WTC11 (cell line): ENCODE measurements at regions not wholly inside any gene's neighbourhood (a gene's known extent, or its start where the extent isn't known, plus 50 kb on each side); places are given as distances from the start of the nearest gene placed in this dataset.

Experiments
- ATAC-seq: fragments of 200-7000 bp; cut with Tn5 transposase; 2 replicates; pipeline ENCODE4 v1.10.0; 2021; ENCODE audit warnings: mild to moderate bottlenecking, moderate library complexity
- CTCF ChIA-PET: fragments of 300-600 bp; sonication (Branson Sonifier 250); formaldehyde crosslinking; loops from one replicate; lab custom pipeline; 2021; ENCODE audit warnings: antibody characterized with exemption; lab: Charles Lee
- POLR2A ChIA-PET: fragments of 350-600 bp; sonication (Branson Sonifier 250); formaldehyde crosslinking; loops from one replicate; lab custom pipeline; 2021; ENCODE audit warnings: antibody characterized with exemption; lab: Charles Lee
- DNase-seq: peaks from one replicate; pipeline ENCODE4 v3.0.0; 2021; ENCODE audit warnings: low spot score
- H3K27ac Mint-ChIP-seq: 2 replicates; pipeline ENCODE4 v1.8.0; 2021; ENCODE audit warnings: mixed read lengths
- H3K27me3 Mint-ChIP-seq: 2 replicates; pipeline ENCODE4 v1.8.0; 2021; ENCODE audit warnings: low read depth, mild to moderate bottlenecking, moderate library complexity, mixed read lengths
- H3K36me3 Mint-ChIP-seq: 2 replicates; pipeline ENCODE4 v1.8.0; 2021; ENCODE audit warnings: mixed read lengths
- H3K4me1 Mint-ChIP-seq: 2 replicates; pipeline ENCODE4 v1.8.0; 2022; ENCODE audit warnings: mixed read lengths
- H3K4me3 Mint-ChIP-seq: 2 replicates; pipeline ENCODE4 v1.8.0; 2021; ENCODE audit warnings: mild to moderate bottlenecking, moderate library complexity, mixed read lengths
- H3K9me3 Mint-ChIP-seq: 2 replicates; pipeline ENCODE4 v1.8.0; 2021; ENCODE audit warnings: mixed read lengths
- CREM ChIP-seq: sonication (generic); formaldehyde crosslinking; IDR thresholded peaks from 2 replicates; pipeline ENCODE4 v1.8.1; 2022; ENCODE audit warnings: mild to moderate bottlenecking, missing genetic modification reagents, moderate library complexity
- FOXP1 ChIP-seq: sonication (generic); formaldehyde crosslinking; IDR thresholded peaks from 2 replicates; pipeline ENCODE4 v1.8.0; 2022; ENCODE audit warnings: missing genetic modification reagents, mild to moderate bottlenecking, moderate library complexity, borderline replicate concordance
- GTF2I ChIP-seq: fragments of 250-450 bp; sonication (Bioruptor Pico); conservative IDR thresholded peaks from 2 replicates; pipeline ENCODE4 v1.4.0; 2021; ENCODE audit warnings: mild to moderate bottlenecking
- HMGA2 ChIP-seq: fragments of 250-450 bp; sonication (Bioruptor Pico); IDR thresholded peaks from 2 replicates; pipeline ENCODE4 v1.4.0; 2021; ENCODE audit warnings: mild to moderate bottlenecking, moderate library complexity
- RORB ChIP-seq: fragments of 250-450 bp; sonication (Bioruptor Pico); IDR thresholded peaks from 2 replicates; pipeline ENCODE4 v1.9.0; 2021; ENCODE audit warnings: mild to moderate bottlenecking
- SMAD4 ChIP-seq: sonication (generic); formaldehyde crosslinking; IDR thresholded peaks from 2 replicates; pipeline ENCODE4 v1.8.0; 2022; ENCODE audit warnings: mild to moderate bottlenecking, missing genetic modification reagents
- TCF7 ChIP-seq: sonication (generic); formaldehyde crosslinking; IDR thresholded peaks from 2 replicates; pipeline ENCODE4 v1.8.0; 2022; ENCODE audit warnings: mild to moderate bottlenecking, low read depth, missing genetic modification reagents, moderate library complexity
- ZNF219 ChIP-seq: sonication (generic); formaldehyde crosslinking; IDR thresholded peaks from 2 replicates; pipeline ENCODE4 v1.8.0; 2023; ENCODE audit warnings: missing genetic modification reagents, mild to moderate bottlenecking, borderline replicate concordance
- ZNF263 ChIP-seq: sonication (generic); formaldehyde crosslinking; IDR thresholded peaks from 2 replicates; pipeline ENCODE4 v1.8.1; 2022; ENCODE audit warnings: low read depth, mild to moderate bottlenecking, moderate library complexity, missing genetic modification reagents
- ZNF396 ChIP-seq: fragments of 250-450 bp; sonication (Bioruptor Pico); IDR thresholded peaks from 2 replicates; pipeline ENCODE4 v1.8.0; 2021; ENCODE audit warnings: mild to moderate bottlenecking, moderate library complexity, borderline replicate concordance
- ZNF423 ChIP-seq: fragments of 250-450 bp; sonication (Bioruptor Pico); IDR thresholded peaks from 2 replicates; pipeline ENCODE4 v2.1.2; 2022; ENCODE audit warnings: mild to moderate bottlenecking, moderate library complexity
- TF ChIP-seq, protein P1 (sequence below): fragments of 250-450 bp; sonication (Bioruptor Pico); IDR thresholded peaks from 2 replicates; pipeline ENCODE4 v2.1.2; 2022; ENCODE audit warnings: mild to moderate bottlenecking, moderate library complexity
- TF ChIP-seq, protein P2 (sequence below): sonication (generic); formaldehyde crosslinking; conservative IDR thresholded peaks from 2 replicates; pipeline ENCODE4 v1.8.1; 2023; ENCODE audit warnings: mild to moderate bottlenecking, low read depth, missing genetic modification reagents, moderate library complexity
- TF ChIP-seq, protein P3 (sequence below): fragments of 250-450 bp; sonication (Bioruptor Pico); IDR thresholded peaks from 2 replicates; pipeline ENCODE4 v1.9.0; 2021; ENCODE audit warnings: mild to moderate bottlenecking
- TF ChIP-seq, protein P4 (sequence below): sonication (generic); formaldehyde crosslinking; IDR thresholded peaks from 2 replicates; pipeline ENCODE4 v1.8.1; 2023; ENCODE audit warnings: mild to moderate bottlenecking, moderate library complexity, missing genetic modification reagents
- TF ChIP-seq, protein P5 (sequence below): fragments of 200-600 bp; IDR thresholded peaks from 2 replicates; pipeline ENCODE4 v1.8.0; 2022; ENCODE audit warnings: antibody characterized with exemption

DNA sequence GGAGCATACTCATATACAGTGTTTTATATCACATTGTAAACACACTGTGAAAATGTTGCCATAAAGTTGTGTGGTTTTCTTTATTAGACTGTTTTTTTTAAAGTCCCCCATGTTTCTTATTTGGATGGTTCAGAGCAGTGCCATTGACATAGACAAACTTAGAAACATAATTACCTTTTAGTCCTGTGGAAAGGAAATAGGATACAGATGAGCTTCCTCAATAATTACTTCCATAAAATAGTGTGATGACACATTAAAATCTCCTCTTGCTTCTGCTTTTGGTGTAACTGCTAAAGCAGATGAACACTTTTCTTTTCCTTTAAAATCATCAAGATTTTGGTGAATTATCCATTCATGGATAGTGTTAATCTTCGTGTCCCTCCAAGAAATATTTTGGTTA lies 52.9 kb upstream of the LIMCH1 start (continued):
- TF ChIP-seq, protein P1, sequence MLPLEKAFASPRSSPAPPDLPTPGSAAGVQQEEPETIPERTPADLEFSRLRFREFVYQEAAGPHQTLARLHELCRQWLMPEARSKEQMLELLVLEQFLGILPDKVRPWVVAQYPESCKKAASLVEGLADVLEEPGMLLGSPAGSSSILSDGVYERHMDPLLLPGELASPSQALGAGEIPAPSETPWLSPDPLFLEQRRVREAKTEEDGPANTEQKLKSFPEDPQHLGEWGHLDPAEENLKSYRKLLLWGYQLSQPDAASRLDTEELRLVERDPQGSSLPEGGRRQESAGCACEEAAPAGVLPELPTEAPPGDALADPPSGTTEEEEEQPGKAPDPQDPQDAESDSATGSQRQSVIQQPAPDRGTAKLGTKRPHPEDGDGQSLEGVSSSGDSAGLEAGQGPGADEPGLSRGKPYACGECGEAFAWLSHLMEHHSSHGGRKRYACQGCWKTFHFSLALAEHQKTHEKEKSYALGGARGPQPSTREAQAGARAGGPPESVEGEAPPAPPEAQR (CRISPR knock-in tag): no peak
- no peak for TF ChIP-seq ZNF219 (CRISPR knock-in tag)

DNA sequence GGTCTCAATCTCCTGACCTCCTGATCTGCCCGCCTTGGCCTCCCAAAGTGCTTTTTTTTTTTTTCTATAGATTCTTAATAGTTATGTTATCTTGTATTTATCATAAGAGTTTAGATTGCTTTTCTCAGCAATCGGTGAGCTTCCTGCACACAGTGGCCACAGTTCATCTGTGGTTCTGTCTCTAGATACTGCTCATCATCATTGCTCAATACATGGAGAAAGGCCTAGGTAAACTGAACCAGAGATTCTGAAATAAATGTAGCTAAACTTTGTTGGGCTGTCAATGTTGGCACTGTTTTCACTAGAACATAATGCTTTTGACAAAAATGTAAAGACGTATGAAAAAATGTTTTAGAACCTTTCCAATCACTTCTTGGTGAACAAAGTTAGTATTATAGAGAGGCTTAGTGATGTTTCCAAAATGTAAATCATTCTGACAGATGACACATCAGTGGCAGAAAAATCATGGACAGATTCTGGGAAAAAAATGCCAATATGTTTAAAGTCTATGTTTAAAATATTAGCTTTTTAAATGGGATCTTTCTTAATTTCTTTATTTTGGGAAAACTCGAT lies 50.0 kb upstream of the LIMCH1 start:
- H3K4me1 Mint-ChIP-seq: no peaks in the 10 kb centered on the region
- peaks cover 3% of the 10 kb centered on the region; the same call in 1 of the 2 replicates for H3K27me3 Mint-ChIP-seq
- no peak overlapping the region for H3K27ac Mint-ChIP-seq
- ChIA-PET CTCF (interaction anchor here (0.7 kb wide), 1 partner anchor 174 kb away, joined by 4 read pairs; no protein-coding TSS in a partner anchor), POLR2A (no interaction called here)
- H3K4me3 Mint-ChIP-seq: no peak overlapping the region
- H3K36me3 Mint-ChIP-seq: peaks cover 11% of the 10 kb centered on the region
- no peak for ATAC-seq
- no peak for DNase-seq
- peaks cover 17% of the 10 kb centered on the region for H3K9me3 Mint-ChIP-seq
- TF ChIP-seq ZNF396 (CRISPR knock-in tag) (no peak), ZNF423 (CRISPR knock-in tag) (no peak), TCF7 (no peak), SMAD4 (CRISPR knock-in tag) (no peak), HMGA2 (no peak), RORB (CRISPR knock-in tag) (no peak), FOXP1 (CRISPR knock-in tag) (no peak), CREM (CRISPR knock-in tag) (no peak), ZNF263 (no peak), GTF2I (no peak)
- TF ChIP-seq, protein P2, sequence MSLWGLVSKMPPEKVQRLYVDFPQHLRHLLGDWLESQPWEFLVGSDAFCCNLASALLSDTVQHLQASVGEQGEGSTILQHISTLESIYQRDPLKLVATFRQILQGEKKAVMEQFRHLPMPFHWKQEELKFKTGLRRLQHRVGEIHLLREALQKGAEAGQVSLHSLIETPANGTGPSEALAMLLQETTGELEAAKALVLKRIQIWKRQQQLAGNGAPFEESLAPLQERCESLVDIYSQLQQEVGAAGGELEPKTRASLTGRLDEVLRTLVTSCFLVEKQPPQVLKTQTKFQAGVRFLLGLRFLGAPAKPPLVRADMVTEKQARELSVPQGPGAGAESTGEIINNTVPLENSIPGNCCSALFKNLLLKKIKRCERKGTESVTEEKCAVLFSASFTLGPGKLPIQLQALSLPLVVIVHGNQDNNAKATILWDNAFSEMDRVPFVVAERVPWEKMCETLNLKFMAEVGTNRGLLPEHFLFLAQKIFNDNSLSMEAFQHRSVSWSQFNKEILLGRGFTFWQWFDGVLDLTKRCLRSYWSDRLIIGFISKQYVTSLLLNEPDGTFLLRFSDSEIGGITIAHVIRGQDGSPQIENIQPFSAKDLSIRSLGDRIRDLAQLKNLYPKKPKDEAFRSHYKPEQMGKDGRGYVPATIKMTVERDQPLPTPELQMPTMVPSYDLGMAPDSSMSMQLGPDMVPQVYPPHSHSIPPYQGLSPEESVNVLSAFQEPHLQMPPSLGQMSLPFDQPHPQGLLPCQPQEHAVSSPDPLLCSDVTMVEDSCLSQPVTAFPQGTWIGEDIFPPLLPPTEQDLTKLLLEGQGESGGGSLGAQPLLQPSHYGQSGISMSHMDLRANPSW (CRISPR knock-in tag): no peak
- TF ChIP-seq, protein P3, sequence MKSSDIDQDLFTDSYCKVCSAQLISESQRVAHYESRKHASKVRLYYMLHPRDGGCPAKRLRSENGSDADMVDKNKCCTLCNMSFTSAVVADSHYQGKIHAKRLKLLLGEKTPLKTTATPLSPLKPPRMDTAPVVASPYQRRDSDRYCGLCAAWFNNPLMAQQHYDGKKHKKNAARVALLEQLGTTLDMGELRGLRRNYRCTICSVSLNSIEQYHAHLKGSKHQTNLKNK (CRISPR knock-in tag): no peak
- TF ChIP-seq, protein P4, sequence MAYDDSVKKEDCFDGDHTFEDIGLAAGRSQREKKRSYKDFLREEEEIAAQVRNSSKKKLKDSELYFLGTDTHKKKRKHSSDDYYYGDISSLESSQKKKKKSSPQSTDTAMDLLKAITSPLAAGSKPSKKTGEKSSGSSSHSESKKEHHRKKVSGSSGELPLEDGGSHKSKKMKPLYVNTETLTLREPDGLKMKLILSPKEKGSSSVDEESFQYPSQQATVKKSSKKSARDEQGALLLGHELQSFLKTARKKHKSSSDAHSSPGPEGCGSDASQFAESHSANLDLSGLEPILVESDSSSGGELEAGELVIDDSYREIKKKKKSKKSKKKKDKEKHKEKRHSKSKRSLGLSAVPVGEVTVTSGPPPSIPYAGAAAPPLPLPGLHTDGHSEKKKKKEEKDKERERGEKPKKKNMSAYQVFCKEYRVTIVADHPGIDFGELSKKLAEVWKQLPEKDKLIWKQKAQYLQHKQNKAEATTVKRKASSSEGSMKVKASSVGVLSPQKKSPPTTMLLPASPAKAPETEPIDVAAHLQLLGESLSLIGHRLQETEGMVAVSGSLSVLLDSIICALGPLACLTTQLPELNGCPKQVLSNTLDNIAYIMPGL (CRISPR knock-in tag): no peak
- TF ChIP-seq, protein P5, sequence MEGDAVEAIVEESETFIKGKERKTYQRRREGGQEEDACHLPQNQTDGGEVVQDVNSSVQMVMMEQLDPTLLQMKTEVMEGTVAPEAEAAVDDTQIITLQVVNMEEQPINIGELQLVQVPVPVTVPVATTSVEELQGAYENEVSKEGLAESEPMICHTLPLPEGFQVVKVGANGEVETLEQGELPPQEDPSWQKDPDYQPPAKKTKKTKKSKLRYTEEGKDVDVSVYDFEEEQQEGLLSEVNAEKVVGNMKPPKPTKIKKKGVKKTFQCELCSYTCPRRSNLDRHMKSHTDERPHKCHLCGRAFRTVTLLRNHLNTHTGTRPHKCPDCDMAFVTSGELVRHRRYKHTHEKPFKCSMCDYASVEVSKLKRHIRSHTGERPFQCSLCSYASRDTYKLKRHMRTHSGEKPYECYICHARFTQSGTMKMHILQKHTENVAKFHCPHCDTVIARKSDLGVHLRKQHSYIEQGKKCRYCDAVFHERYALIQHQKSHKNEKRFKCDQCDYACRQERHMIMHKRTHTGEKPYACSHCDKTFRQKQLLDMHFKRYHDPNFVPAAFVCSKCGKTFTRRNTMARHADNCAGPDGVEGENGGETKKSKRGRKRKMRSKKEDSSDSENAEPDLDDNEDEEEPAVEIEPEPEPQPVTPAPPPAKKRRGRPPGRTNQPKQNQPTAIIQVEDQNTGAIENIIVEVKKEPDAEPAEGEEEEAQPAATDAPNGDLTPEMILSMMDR: no peak
